Pancreas (tissue), 10 donors: ENCODE measurements at regions not wholly inside any gene's neighbourhood (a gene's known extent, or its start where the extent isn't known, plus 50 kb on each side); places are given as distances from the start of the nearest gene placed in this dataset.

Source experiments
- ATAC-seq, 4 donors: fragments of 200-7000 bp; cut with Tn5 transposase; one replicate each; pipeline versions ENCODE4 v1.8.0 to v1.9.1; 2020; ENCODE audit warnings: mild to moderate bottlenecking in 4 of 4, moderate library complexity in 4 of 4
- DNase-seq, 6 donors: peaks; one replicate each; pipeline ENCODE4 v3.0.0-alpha.2; 2020
- FAIRE-seq: peaks from 2 replicates; lab custom pipeline; 2012; peaks lifted over from hg19 to GRCh38; lab: Jason Lieb, UNC
- H3K27ac ChIP-seq, 4 donors: fragments of 200-600 bp; sonication (generic); 1 replicate in 3 of 4; 2 replicates in 1 of 4; pipeline versions ENCODE4 v1.5.0 to v1.8.0; 2020
- H3K27me3 ChIP-seq, 4 donors: fragments of 200-600 bp; one replicate each; pipeline ENCODE4 v1.8.0; 2021
- H3K36me3 ChIP-seq, 3 donors: fragments of 200-600 bp; sonication (generic) in 1 of 3; one replicate each; pipeline versions ENCODE4 v1.5.0 to v1.8.0; 2020 to 2021
- H3K4me1 ChIP-seq, 3 donors: fragments of 200-600 bp; one replicate each; pipeline ENCODE4 v1.8.0; 2021
- H3K4me3 ChIP-seq, 4 donors: fragments of 200-600 bp; sonication (generic) in 2 of 4; one replicate each; pipeline versions ENCODE4 v1.5.0 to v1.8.0; 2020 to 2021
- H3K9me3 ChIP-seq, 4 donors: fragments of 200-600 bp; one replicate each; pipeline ENCODE4 v1.8.0; 2021
- WGBS, 2 donors: extraction: QIAGEN DNeasy Blood & Tissue Kit; methylation state at CpG; one replicate each; pipeline ENCODE4 v1.1.7; 2013; 5-methylcytosine and 5-hydroxymethylcytosine counted together
- intact Hi-C, 3 donors: fragments of 100-400 bp; cut with DNase I; formaldehyde crosslinking; loops; one replicate each; pipeline versions ENCODE4 v1.11.1 to v1.14.2; 2022
- TF ChIP-seq, protein P1 (sequence below), 4 donors: fragments of 200-600 bp; sonication (generic) in 3 of 4; IDR thresholded peaks; one replicate each; pipeline versions ENCODE4 v1.5.0 to v1.8.0; 2021; ENCODE audit warnings: antibody characterized with exemption in 4 of 4
- donor health status: healthy with polysubstance abuse.
- donor health status: DM: no; HTN: no; CAD: no; lungs with moderate emphysema.
- donor health status: DM: no; HTN: no; CAD: no.
- donor health status: control.
- donor health status: control.
- donor health status: Bipolar disorder and iron deficiency.
- donor health status: DM: yes; HTN: yes; CAD: no.
- donor health status: DM: no; HTN: no; CAD: no.
- donor health status: DM: no; HTN: no; CAD: no.
- donor health status: DM: yes; HTN: yes; CAD: no.

GRCh38 chr2:183984871-183985270 lies 613.5 kb upstream of the ZNF804A start:
- DNase-seq (no peak), ATAC-seq (no peak), FAIRE-seq (no peak)
- Histone ChIP-seq H3K27ac (no peak overlapping the region), H3K4me1 (no peaks in the 10 kb centered on the region), H3K9me3 (no peaks in the 10 kb centered on the region), H3K27me3 (no peaks in the 10 kb centered on the region), H3K4me3 (no peak overlapping the region), H3K36me3 (no peaks in the 10 kb centered on the region)
- intact Hi-C loops = no loop called here
- TF ChIP-seq, protein P1, sequence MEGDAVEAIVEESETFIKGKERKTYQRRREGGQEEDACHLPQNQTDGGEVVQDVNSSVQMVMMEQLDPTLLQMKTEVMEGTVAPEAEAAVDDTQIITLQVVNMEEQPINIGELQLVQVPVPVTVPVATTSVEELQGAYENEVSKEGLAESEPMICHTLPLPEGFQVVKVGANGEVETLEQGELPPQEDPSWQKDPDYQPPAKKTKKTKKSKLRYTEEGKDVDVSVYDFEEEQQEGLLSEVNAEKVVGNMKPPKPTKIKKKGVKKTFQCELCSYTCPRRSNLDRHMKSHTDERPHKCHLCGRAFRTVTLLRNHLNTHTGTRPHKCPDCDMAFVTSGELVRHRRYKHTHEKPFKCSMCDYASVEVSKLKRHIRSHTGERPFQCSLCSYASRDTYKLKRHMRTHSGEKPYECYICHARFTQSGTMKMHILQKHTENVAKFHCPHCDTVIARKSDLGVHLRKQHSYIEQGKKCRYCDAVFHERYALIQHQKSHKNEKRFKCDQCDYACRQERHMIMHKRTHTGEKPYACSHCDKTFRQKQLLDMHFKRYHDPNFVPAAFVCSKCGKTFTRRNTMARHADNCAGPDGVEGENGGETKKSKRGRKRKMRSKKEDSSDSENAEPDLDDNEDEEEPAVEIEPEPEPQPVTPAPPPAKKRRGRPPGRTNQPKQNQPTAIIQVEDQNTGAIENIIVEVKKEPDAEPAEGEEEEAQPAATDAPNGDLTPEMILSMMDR (IDR thresholded peaks at IDR 0.05) = no peak

GRCh38 chr2:183991968-183992367 lies 606.4 kb upstream of the ZNF804A start:
- intact Hi-C loops = no loop called here
- peaks cover 12 to 16% (median 14%) of the 10 kb centered on the region in 3 donors for H3K4me1 ChIP-seq
- no peak for ATAC-seq

DNA sequence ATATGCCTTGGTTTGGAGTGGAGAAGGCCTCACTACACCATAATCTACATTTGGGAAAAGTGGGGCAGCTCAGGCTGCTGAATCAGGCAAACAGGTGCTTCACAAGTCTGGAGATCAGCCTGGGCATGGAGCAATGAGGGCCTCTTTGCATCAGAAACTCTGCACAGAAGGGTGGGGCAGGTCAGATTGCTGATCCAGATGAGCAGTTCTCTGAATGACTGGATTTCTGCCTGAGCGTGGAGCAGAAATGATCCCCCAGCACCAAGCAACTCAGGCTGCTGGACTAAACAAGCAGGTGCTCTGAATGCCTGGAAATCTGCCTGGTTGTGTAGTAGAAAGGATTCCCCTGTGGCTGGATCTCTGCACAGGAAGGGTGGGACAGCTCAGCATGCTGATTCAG lies 605.3 kb upstream of the ZNF804A start:
- DNase-seq = no peak
- 97 to 100% methylated on average over 1 of the region's 1 CpG for WGBS, 2 donors
- Histone ChIP-seq H3K27me3 (no peaks in the 10 kb centered on the region), H3K4me3 (no peak overlapping the region), H3K27ac (no peak overlapping the region), H3K4me1 (peaks cover 14 to 22% (median 19%) of the 10 kb centered on the region in 3 donors), H3K36me3 (no peaks in the 10 kb centered on the region), H3K9me3 (no peaks in the 10 kb centered on the region)
- FAIRE-seq = no peak
- TF ChIP-seq, protein P1 (IDR thresholded peaks at IDR 0.05) = no peak
- intact Hi-C loops = no loop called here
- ATAC-seq = no peak

More at GRCh38 chr2:183991968-183992367, 606.4 kb upstream of the ZNF804A start:
- H3K27me3 ChIP-seq = no peaks in the 10 kb centered on the region
- H3K36me3 ChIP-seq = no peaks in the 10 kb centered on the region
- no peak for DNase-seq
- no peaks in the 10 kb centered on the region for H3K9me3 ChIP-seq
- H3K27ac ChIP-seq = no peak overlapping the region
- no peak for FAIRE-seq
- TF ChIP-seq, protein P1 (IDR thresholded peaks at IDR 0.05) = no peak
- no peak overlapping the region for H3K4me3 ChIP-seq

DNA sequence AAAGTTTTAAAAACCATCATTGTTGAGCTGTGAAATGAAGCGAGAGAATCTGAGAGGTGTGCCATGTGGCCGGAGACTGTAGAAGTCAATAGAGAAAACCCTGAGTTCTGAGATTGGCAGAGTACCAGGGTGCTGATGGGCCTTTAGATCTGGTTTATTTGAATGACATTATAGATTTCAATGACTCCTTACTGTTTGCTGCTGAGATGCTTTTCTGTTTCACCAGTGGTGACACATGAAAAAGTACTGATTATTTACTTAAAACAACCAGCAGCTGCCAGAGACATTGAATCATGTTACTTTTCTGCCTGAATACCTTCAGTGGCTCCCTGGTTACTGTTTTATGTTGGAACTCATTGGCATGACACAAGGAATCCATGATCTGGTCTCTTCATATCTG lies 602.7 kb upstream of the ZNF804A start:
- Histone ChIP-seq H3K36me3 (no peaks in the 10 kb centered on the region), H3K27me3 (no peaks in the 10 kb centered on the region), H3K4me3 (no peak overlapping the region), H3K27ac (peak overlapping the region in 2 of 4 donors; percentile 74 to 76), H3K4me1 (peaks cover 19 to 38% (median 35%) of the 10 kb centered on the region in 3 donors), H3K9me3 (no peaks in the 10 kb centered on the region)
- 26 to 32% methylated on average over 2 of the region's 2 CpGs for WGBS, 2 donors
- FAIRE-seq (no peak), ATAC-seq (peak; percentile 48 to 71 (median 58)), DNase-seq (peak in 3 of 6 donors; percentile 35 to 65 (median 58))
- TF ChIP-seq, protein P1 (IDR thresholded peaks at IDR 0.05) = no peak
- intact Hi-C loops = no loop called here

GRCh38 chr2:183996825-183997793 lies 601.2 kb upstream of the ZNF804A start:
- Histone ChIP-seq H3K36me3 (no peaks in the 10 kb centered on the region), H3K27ac (peak overlapping the region; percentile 9 to 76 (median 70)), H3K9me3 (no peaks in the 10 kb centered on the region), H3K4me1 (peaks cover 19 to 38% (median 35%) of the 10 kb centered on the region in 3 donors), H3K27me3 (no peaks in the 10 kb centered on the region), H3K4me3 (no peak overlapping the region)
- intact Hi-C loops = no loop called here
- peak in 4 of 6 donors; percentile 64 to 85 (median 82) for DNase-seq
- FAIRE-seq = no peak
- TF ChIP-seq, protein P1 (IDR thresholded peaks at IDR 0.05) = no peak
- peak; percentile 86 to 90 (median 88) for ATAC-seq
- 36 to 38% methylated on average over 10 of the region's 10 CpGs for WGBS, 2 donors
